ENCODE measurements at regions not wholly inside any gene's neighbourhood (a gene's known extent, or its start where the extent isn't known, plus 50 kb on each side); places are given as distances from the start of the nearest gene placed in this dataset.

- no peak overlapping the region for H3K27ac ChIP-seq
- 89 to 90% methylated on average over 28 to 33 of the region's 33 CpGs for WGBS, 2 donors
- no peaks in the 10 kb centered on the region for H3K27me3 ChIP-seq
- H3K36me3 ChIP-seq: no peaks in the 10 kb centered on the region
- no peak overlapping the region for H3K4me3 ChIP-seq
- no peaks in the 10 kb centered on the region for H3K9me3 ChIP-seq
- TF ChIP-seq, protein P1, sequence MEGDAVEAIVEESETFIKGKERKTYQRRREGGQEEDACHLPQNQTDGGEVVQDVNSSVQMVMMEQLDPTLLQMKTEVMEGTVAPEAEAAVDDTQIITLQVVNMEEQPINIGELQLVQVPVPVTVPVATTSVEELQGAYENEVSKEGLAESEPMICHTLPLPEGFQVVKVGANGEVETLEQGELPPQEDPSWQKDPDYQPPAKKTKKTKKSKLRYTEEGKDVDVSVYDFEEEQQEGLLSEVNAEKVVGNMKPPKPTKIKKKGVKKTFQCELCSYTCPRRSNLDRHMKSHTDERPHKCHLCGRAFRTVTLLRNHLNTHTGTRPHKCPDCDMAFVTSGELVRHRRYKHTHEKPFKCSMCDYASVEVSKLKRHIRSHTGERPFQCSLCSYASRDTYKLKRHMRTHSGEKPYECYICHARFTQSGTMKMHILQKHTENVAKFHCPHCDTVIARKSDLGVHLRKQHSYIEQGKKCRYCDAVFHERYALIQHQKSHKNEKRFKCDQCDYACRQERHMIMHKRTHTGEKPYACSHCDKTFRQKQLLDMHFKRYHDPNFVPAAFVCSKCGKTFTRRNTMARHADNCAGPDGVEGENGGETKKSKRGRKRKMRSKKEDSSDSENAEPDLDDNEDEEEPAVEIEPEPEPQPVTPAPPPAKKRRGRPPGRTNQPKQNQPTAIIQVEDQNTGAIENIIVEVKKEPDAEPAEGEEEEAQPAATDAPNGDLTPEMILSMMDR (IDR thresholded peaks at IDR 0.05): no peak
- TF ChIP-seq POLR2AphosphoS5 (IDR thresholded peaks at IDR 0.05): no peak
- TF ChIP-seq EP300 (IDR thresholded peaks at IDR 0.05): no peak
- TF ChIP-seq POLR2A (IDR thresholded peaks at IDR 0.05): no peak
- H3K4me1 ChIP-seq: peaks cover 0 to 5% (median 0%) of the 10 kb centered on the region in 4 donors
- ATAC-seq (ENCODE audit: low FRiP score in 2 of 2): no peak
- peak; percentile 16 to 57 for DNase-seq
Observed at GRCh38 chr6:170083236-170084051, 207.4 kb downstream of the DLL1 start.

GRCh38 chr6:170082531-170083187 lies 208.2 kb downstream of the DLL1 start:
- Histone ChIP-seq H3K27ac (no peak overlapping the region), H3K4me1 (peaks cover 0 to 5% (median 0%) of the 10 kb centered on the region in 4 donors), H3K9me3 (no peaks in the 10 kb centered on the region), H3K4me3 (no peak overlapping the region), H3K27me3 (no peaks in the 10 kb centered on the region), H3K36me3 (no peaks in the 10 kb centered on the region)
- 81 to 84% methylated on average over 12 of the region's 12 CpGs for WGBS, 2 donors
- DNase-seq (peak in 1 of 2 donors; percentile 19), ATAC-seq (ENCODE audit: low FRiP score in 2 of 2) (no peak)
- TF ChIP-seq, protein P1 (IDR thresholded peaks at IDR 0.05): no peak
- TF ChIP-seq POLR2AphosphoS5 (IDR thresholded peaks at IDR 0.05) (no peak), POLR2A (IDR thresholded peaks at IDR 0.05) (no peak), EP300 (IDR thresholded peaks at IDR 0.05) (no peak)

DNA sequence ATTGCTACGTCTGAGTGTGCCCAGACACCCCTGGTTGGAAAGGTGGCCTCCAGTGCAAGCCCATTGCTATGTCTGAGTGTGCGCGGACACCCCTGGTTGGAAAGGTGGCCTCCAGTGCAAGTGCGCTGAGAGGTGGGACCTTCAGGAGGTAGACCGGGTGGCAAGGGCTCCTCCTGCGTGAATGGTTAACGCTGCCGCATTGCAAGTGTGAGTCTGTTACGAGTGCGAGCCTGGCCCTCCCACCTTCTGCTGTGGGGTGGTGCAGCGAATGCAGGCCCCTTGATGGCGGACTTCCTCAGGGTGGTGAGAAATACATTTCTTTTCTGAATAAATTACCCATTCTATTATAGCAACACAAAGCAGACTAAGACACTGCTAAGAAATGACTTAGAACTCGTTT lies 208.8 kb downstream of the DLL1 start:
- no peak overlapping the region for H3K27ac ChIP-seq
- ATAC-seq (ENCODE audit: low FRiP score in 2 of 2): no peak
- WGBS, 2 donors: 86 to 91% methylated on average over 13 of the region's 13 CpGs
- H3K36me3 ChIP-seq: no peaks in the 10 kb centered on the region
- TF ChIP-seq POLR2AphosphoS5 (IDR thresholded peaks at IDR 0.05): no peak
- no peak for TF ChIP-seq POLR2A (IDR thresholded peaks at IDR 0.05)
- TF ChIP-seq, protein P1 (IDR thresholded peaks at IDR 0.05): no peak
- no peak for TF ChIP-seq EP300 (IDR thresholded peaks at IDR 0.05)
- no peak overlapping the region for H3K4me3 ChIP-seq
- peak in 1 of 2 donors; percentile 16 for DNase-seq
- no peaks in the 10 kb centered on the region for H3K27me3 ChIP-seq
- peaks cover 0 to 5% (median 0%) of the 10 kb centered on the region in 4 donors for H3K4me1 ChIP-seq
- H3K9me3 ChIP-seq: no peaks in the 10 kb centered on the region

GRCh38 chr6:170081556-170081955 lies 209.3 kb downstream of the DLL1 start:
- DNase-seq (peak in 1 of 2 donors; percentile 13), ATAC-seq (ENCODE audit: low FRiP score in 2 of 2) (no peak)
- Histone ChIP-seq H3K4me3 (no peak overlapping the region), H3K9me3 (no peaks in the 10 kb centered on the region), H3K36me3 (no peaks in the 10 kb centered on the region), H3K27me3 (no peaks in the 10 kb centered on the region), H3K4me1 (peaks cover 0 to 5% (median 0%) of the 10 kb centered on the region in 4 donors), H3K27ac (no peak overlapping the region)
- 58 to 71% methylated on average over 7 to 13 of the region's 13 CpGs for WGBS, 2 donors
- TF ChIP-seq, protein P1 (IDR thresholded peaks at IDR 0.05): no peak
- TF ChIP-seq POLR2AphosphoS5 (IDR thresholded peaks at IDR 0.05): no peak
- TF ChIP-seq POLR2A (IDR thresholded peaks at IDR 0.05): no peak
- TF ChIP-seq EP300 (IDR thresholded peaks at IDR 0.05): no peak

Data from upper lobe of left lung (tissue), 6 donors.